NCI-H2081 (cell line): ENCODE measurements at regions not wholly inside any gene's neighbourhood (a gene's known extent, or its start where the extent isn't known, plus 50 kb on each side); places are given as distances from the start of the nearest gene placed in this dataset.
A peak's percentile ranks its signal among the peaks of the same experiment; 100 is the strongest.

Experiments
- DNase-seq, 2 experiments: peaks; one replicate each; lab custom pipeline; 2025; lab: John Stamatoyannopoulos, UW

DNA sequence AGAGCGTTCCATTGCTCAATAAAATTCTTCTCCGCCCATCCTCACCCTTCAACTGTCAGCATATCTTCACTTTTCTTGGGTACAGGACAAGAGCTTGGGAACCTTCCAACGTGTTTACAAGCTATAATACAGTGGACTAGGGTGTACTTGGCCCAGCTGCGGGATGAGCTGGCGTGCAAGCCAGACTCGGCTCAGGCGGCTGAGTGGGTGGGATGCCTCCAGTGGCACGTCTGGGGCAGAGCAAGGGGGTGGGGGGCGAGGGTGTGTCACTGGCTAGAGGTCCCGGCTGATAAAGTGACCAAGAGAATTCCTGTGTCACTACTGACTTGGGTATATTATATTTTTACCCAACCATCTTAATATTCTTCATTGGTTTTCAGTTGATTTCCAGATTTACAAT lies 179.7 kb downstream of the EVA1A start:
- DNase-seq: no peak

DNA sequence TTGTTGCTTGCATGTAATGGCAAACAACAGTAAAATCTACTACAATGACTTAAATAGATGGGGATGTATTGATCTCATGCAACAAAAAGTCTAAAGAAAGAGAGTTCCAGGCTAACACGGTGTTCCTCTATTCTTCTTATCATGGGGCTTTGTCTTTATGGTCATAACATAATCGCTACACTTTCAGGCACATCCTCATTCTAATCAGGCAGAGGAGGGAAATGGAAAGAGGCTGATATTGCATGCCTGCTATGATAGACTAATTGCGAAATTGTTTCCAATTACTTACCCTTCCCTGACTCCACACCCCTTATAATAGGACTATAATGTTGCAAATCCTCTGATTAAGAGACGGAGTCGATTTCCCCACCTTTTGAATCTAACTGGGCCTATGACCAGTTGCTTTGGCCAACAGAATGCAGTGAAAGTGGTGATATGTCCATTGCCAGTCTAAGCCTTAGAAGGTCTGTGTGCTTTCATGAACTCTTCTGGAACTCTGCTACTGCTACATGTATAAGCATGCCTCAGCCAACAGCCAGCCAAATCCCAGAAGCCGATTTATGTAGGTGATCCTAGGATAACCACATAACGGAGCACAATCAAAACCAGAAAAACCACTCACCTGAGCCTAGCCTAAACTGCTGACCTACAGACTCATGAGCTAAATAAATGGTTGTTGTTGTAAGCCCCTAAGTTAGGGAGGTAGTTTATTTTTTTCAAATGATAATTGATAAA lies 180.3 kb upstream of the TACR1 start:
- DNase-seq: no peak

DNA sequence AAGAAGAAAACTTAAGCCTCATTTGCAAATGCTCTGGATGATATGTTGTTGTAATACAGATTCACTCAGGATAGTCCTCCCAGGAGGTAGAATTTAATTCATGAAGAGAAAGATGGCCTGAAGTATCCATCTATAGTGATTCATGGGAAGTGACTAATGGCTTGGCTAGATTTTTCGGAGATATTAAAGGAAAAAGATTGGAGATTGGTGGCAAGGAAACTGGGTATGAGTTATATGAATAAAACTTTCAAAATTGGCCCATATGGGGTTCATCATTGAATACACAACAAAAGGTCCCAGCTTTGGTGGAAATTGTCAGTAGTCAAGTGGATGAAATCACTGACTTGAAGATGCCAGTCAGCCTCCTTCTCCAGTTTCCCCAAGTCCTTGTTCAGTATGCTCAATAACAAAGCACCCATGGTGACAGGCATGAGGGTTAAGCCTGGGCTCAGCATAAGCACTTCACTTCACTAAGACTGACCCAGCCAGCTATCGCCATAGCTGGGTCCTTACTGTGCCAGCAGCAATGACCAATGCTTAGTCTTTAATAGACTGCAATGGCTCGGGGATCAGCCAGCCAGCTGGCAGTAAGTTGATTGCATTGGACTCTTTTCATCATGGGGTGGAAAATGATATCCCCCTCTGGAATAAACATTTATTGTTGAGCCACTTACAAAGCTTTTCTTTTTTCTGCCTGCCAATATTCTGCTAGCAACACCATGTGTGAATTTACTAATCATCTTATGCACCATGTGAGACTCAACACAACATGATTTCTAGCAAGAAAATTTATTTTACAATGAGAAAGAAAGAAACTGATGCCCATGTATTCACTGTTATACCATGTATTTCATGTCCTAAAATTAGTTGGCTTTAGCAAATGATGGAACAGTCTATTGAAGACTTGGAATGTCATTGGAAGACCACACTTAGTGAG lies 176.6 kb upstream of the TACR1 start:
- peak in 1 of 2 experiments; percentile 10 for DNase-seq

DNA sequence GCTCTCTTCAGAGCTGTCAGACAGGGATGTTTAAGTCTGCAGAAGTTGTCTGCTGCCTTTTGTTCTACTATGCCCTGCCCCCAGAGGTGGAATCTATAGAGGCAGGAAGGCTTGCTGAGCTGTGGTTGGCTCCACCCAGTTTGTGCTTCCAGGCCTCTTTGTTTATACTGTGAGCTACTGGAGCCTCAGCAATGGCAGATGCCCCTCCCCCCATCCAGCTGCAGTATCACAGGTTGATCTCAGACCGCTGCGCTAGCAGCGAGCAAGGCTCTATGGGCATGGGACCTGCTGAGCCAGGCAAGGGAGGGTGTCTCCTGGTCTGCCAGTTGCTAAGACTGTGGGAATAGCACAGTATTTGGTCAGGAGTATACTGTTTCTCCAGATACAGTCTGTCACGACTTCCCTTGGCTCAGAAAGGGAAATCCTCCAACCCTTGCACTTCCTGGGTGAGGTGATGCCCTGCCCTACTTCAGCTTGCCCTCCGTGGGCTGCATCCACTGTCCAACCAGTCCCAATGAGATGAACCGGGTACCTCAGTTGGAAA lies 175.2 kb upstream of the TACR1 start:
- DNase-seq: peak in 1 of 2 experiments; percentile 4

DNA sequence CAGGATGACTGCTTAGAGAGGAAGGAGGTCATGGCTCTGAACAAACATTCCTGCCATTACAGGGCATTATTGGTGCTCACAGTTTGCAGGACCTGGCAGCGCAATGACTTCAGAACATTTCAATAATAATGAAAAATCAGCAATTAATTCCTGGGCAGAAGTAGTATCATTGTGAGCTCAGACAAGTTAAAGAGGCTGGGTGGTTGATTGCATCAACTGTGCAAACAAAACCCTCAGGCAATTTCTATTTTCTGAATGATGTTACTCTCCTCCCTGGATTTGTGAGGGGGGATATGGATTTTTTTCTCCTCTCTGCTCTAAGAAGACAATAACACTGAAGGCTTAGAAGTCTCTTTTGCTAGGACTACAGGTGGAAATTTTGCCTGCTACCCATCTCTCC lies 168.1 kb upstream of the TACR1 start:
- DNase-seq: peak in 1 of 2 experiments; percentile 19

DNA sequence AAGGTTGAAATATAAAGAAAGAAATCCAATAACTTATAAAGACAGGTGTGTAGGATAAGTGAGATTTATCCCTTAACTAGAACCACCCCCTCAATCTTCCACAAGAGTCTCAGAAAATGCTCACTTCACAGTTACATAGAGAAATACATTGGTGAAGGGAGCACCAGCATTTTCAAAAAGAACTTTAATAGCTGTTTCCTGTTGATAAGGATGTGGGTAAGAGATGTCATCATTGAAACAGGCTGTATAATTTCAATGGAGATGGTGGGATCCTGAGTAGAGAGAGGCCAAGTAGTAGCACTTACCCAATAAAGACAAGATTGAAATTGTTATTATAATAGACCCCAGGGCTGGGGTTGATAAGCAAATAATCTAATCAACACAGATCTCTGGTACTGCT lies 162.2 kb upstream of the TACR1 start:
- no peak for DNase-seq

DNA sequence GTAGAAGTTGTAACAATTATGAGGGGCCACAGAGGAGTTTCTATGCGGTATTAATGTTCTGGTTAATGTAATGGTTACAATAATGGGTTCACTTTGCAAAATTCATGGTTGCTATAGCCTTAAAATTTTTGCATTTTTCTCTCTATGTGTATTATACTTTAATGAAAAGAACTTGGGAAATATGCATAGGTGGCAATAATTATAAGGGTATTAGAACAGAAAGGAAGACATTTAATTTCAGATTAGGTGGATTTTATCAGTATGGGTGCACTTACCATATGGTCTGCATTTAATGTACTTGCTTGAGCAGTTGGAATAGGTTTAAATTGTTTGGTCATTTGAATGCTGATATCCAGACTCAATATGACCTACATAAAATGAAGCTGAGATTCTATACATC lies 161.6 kb upstream of the TACR1 start:
- DNase-seq: no peak

DNA sequence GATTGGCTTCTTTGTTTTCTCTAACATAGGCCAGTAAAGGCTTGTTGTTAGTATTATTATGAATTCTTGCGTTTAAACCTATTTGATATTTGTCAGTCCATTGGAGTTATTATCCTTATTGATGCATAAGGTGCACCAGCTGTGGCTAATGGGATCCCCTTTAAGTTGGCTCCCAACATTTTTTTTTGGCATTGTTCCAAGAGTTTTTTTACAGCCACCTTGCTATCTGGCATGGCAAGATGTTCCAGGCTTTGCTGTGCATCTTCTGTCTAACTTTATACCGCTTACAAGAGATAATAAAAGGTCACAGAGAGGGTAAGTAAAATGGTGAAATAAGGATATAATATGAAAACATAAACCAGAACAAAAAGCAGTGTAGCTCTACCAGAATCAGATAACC lies 157.5 kb upstream of the TACR1 start:
- no peak for DNase-seq

DNA sequence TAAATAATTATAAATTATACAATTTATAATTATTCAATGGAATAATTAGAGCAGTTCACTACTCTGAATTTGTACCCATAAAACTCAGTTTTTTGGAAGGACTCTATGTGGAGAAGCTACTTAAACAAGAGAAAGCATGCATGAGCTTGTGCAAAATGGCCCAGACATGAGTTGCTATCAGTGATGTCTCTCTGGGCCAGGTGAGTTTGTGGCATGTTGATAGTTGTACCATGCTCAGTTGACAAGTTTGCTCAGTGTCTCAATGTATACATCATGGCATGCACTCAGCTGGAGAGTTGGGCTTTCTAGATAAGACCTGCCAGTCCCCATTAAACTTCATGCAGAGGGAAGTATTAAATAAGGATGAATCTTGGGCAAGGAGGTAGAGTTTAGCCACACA lies 153.8 kb upstream of the TACR1 start:
- no peak for DNase-seq

DNA sequence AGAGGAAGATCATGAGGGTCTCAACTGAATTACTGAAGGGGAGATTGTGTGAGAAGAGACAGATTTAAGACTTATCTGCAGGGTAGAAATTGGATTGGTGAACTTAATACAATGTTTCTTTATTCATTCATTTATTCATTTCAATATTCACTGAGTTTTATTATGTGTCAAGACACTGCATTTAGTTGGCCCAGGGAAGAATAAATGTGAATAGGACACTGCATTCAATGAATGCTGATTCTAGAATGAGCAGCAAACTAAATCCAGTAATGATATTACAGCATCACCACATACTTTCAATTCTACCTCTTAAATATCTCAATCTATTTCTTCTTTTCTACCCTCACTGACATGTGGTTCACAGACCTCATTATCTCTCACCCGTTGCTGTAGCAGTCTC lies 149.0 kb upstream of the TACR1 start:
- no peak for DNase-seq

DNA sequence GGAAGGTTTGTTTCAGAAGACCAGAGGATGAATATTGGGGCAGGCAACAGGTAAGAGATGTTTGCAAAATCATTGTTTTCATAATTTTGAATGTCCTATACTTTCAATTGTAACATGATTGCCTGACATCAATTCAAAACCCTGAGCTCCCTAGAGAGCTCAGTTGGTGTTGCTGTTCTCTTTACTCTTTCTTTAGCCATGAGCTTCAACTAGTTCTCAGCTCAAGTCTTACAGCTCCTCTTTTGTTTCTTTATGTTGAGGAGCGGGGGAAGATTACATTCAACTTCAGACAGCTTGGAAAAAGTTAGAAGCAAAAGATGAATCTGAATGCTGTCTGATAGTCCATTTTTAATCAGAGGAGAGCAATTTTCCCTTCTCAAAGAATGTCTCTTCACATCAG lies 144.8 kb upstream of the TACR1 start:
- no peak for DNase-seq

DNA sequence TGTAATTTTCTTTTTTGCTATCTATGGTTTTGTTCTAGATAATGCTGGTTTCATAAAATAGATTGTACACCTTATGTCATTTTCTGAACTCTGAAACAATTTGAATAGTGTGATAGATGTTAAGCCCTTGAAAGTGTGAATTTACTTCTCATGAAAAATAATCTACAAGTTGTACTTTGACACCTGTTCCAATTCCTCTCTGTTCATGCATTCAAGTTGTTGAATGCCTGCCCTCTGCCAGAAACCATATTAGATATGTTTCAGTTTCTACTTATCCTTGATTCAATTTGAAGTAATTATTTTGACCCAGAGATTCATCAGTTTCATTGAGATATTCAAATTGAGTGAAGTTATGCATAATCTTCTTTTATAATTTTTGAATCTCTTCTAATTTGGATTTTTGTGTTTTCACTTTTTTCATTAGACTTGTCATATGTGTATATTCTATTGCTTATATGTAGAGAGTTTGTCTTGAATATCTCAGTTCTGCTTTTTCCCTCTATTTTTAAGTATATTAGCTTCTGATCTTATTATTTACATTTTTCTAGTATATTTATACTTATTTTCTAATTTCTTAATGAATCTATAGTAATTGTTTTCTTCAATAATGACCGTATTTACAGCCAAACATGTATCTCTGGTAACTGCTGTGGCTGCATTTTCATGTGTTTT lies 143.3 kb upstream of the TACR1 start:
- no peak for DNase-seq

DNA sequence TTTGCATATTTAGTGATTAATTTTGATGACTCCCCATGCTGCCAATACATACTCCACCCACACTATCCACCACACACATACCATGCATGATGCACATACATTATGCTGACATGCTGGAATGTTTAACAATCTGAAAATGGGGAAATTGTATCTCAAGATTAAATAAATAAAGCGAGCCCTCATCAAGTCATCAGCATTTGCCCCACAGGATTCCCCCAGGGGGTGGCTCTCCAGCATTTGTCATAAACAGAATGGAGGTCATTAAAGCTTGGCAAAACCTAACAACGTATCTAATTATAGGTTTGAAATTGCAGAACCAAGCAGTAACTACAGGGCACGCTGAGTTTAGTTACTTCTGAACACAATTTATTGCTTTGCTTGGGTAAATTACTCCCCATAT lies 141.2 kb upstream of the TACR1 start:
- DNase-seq: peak; percentile 83 to 95

DNA sequence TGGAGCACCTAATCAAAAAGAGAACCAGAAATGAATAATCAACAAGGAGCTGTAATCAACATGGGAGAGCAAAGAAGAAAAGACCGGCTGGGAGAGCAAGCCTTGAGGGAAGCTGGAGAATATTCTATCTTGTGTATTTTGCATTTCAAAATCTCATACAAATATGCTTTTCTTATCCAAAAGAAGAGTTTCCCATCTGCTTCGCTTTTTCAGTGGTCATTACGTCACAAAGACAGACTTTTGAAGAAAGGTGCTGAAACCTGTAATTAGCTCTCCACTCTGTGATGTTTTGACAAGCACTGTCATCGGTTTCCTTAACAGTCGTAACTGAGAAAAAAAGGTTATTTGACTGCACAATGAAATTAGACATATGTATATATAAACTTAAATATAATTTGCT lies 139.1 kb upstream of the TACR1 start:
- DNase-seq: no peak

DNA sequence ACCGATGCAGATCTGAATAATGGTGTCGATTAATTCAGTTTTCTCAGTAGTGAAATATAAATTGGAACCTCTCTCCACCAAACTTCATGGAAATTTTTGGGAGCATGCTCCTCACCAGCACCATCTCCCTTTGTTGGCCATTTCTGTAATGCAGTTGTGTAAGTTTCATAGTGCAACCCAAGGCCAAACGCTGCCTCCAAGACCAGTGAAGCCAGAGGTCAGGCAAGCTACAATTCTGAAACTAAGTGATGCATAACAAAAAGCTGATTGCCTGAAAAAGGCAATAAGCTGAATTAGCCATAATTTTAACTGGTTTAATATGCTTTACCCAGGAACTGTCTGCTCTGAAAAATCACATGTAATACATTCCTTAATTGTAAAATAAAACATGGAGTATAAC lies 138.3 kb upstream of the TACR1 start:
- no peak for DNase-seq

DNA sequence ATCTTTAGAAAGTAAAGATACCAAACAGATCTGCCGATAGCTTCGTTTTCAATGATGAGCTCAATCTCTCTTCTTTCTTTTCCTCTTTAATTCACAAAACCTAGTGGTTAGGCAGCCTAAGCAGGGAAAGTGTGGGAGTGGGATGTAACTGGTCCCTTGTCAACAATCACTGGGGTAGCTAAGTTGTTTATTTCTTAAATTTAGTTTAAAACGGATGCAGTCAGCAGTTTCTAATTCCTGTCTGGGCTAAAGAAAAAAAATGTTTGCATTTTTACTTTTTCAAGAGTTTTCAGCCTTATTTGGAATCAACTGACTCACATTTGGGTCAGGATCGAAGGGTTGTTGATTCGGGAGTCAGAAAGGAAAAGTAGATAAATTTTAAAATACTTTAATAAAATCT lies 137.7 kb upstream of the TACR1 start:
- DNase-seq: no peak

DNA sequence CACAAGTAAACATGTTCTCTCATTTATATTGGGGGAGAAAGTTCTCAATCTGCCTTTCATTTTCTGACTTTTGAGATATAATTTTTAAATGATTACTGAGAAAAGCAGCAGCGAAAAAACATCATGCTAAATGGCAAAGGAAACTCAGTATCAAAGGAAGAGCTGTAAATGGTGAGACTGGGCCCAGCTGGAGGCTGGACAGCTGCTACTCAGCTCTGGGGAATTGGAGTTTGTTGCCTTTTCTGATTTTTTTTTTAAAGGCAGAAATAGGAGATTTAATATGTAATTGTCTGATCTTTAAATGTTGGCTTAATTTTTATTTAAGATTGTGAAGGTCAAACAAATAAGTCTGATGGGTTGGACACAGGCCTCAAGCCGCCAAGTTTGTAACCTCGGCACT lies 137.1 kb upstream of the TACR1 start:
- DNase-seq: no peak

DNA sequence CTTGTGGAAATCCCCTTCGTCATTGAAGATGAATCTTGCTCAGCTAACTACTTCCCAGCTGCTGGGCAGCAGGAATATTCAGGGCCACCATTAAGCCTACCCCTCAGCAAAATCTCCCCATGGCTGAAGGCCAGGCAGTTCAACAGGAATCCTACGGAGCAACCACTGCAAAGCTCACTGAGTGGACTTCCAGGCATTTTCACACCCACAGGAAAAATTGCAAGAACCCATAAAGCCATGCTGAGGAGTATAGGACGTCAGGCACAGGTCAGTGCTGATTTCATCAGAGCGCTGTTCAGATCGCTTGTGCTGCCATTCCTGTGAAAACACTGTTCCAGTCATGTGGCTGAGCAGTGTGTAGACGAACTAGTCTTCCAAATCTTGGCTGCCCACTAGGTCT lies 134.8 kb upstream of the TACR1 start:
- no peak for DNase-seq

DNA sequence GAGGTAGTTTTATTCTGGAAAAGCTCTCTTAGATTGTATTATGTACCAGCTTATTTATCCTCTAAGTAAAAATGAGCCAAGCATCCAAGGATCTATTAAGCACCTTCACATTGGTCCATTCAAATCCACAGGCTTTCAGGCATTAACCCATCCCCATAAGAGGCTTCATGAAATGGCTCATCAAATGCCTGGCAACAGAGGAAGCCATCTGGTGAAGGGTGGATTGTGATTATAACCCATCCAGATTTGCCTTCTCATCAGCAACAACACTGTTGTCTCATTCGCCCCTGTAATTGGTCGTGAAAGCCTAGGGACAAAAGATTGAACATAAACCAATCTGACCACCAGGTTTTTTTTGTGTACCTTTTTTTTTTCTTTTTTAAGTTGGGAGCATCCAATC lies 134.3 kb upstream of the TACR1 start:
- no peak for DNase-seq

DNA sequence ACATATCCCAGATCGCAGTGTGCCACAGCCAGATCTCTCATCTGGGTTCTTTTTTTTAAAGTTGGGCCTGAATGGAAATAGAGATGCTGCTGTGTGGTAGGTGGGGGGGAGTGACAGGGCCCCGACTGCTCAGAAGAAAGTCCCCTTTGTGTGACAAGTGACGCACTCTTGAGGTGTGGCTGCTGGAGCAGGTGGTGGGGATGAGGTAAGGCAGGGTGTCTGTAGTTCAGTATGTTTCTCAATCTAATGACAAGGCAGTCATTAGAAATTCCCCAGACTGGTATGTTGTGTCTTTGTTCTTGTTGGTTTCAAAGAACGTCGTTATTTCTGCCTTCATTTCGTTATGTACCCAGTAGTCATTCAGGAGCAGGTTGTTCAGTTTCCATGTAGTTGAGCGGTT lies 128.8 kb upstream of the TACR1 start:
- DNase-seq: no peak

DNA sequence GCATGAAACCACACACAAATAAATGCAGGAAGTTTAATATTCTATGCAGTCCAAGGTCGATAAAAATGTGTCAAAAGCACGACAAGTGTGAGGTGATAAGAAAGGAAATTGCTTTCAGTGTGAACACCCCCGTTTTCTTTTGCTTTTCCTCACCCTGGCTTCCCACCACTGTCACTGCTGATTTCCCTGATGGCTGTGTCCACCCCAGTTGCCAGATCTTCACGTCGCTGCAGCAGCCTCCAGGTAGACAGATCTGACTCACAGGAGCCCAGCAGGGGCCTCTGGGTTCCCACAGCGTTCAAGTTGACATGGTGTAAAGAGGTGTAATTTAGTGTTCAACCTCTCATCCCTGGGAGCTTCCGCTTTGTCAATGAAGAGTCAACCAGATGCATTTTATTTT lies 128.0 kb upstream of the TACR1 start:
- DNase-seq: peak; percentile 33 to 66

DNA sequence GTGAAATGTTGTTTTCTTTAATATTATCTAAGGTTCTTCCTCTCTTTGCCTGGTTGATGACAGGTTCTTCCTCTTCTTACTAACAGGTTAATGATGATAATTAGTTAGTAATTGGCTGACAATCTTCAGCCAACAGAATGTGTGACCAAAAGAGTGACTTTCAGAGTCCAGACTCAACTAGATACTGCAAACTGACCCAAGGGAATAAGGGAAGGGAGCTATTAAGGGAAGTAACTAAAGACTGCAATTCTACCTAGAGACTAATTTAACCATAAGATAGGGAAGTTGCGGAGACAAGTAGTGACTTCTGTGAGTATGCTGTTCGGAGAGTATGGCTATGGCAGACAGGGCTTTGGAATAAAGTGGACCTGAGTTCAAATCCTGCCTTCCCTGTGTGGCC lies 127.3 kb upstream of the TACR1 start:
- no peak for DNase-seq

DNA sequence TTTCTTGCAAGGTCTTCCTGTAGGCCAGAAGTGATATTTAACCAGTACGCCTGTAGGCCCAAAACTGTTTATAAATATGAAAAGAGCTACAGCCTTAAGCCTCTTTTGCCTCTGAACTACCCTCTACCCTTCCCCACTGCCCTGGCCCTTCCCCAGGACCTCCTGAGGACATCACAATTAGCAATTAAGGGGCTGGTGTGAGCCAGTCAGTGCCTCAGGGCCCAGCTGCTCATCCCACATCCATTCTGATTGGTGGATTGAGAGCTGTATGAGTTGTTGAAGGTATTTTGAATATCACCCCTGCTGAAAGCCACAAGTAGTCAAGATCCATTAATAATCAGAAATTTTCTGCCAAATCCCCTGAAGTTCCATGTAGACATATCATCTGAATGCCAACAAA lies 126.3 kb upstream of the TACR1 start:
- DNase-seq: no peak
